ENCODE measurements at regions not wholly inside any gene's neighbourhood (a gene's known extent, or its start where the extent isn't known, plus 50 kb on each side); places are given as distances from the start of the nearest gene placed in this dataset.

GRCh38 chr12:118617611-118618450, 241.5 kb downstream of the SUDS3 start:
- no peak overlapping the region for H3K9ac ChIP-seq (ENCODE audit: low read length)
- H3K9me2 ChIP-seq (replicated peaks; ENCODE audit: insufficient read depth, low read length): no peaks in the 10 kb centered on the region
- H3K36me3 ChIP-seq (replicated peaks; ENCODE audit: insufficient read depth, low read length): no peaks in the 10 kb centered on the region
- no peak for DNase-seq
- no peak overlapping the region for H2AFZ ChIP-seq (ENCODE audit: low read length)
- no peaks in the 10 kb centered on the region for H4K20me1 ChIP-seq (ENCODE audit: insufficient read depth, low read length)
- no peaks in the 10 kb centered on the region for H3K27me3 ChIP-seq (replicated peaks; ENCODE audit: insufficient read depth, low read length)
- TF ChIP-seq EZH2 (optimal IDR thresholded peaks at IDR 0.05; ENCODE audit: low read depth, low read length): no peak
- no peak for TF ChIP-seq CTCF (IDR thresholded peaks at IDR 0.05; ENCODE audit: low read length)
- TF ChIP-seq EZH2phosphoT487 (IDR thresholded peaks at IDR 0.05; ENCODE audit: low read length): no peak
- no peak overlapping the region for H3K4me3 ChIP-seq (ENCODE audit: low read length)
- no peaks in the 10 kb centered on the region for H3K4me1 ChIP-seq (ENCODE audit: low read length)
- no peaks in the 10 kb centered on the region for H3F3A ChIP-seq (ENCODE audit: insufficient read depth, low read length)
- H3K4me2 ChIP-seq (ENCODE audit: low read depth, low read length): no peak overlapping the region
- no peak overlapping the region for H3K27ac ChIP-seq (ENCODE audit: low read length)
- H3K79me2 ChIP-seq (ENCODE audit: low read length): no peaks in the 10 kb centered on the region
- H3K9me3 ChIP-seq (replicated peaks; ENCODE audit: insufficient read depth, low read length): no peaks in the 10 kb centered on the region

GRCh38 chr12:118618695-118619094, 242.3 kb downstream of the SUDS3 start:
- Histone ChIP-seq H3K9me3 (replicated peaks; ENCODE audit: insufficient read depth, low read length) (no peaks in the 10 kb centered on the region), H3K36me3 (replicated peaks; ENCODE audit: insufficient read depth, low read length) (no peaks in the 10 kb centered on the region), H3K9me2 (replicated peaks; ENCODE audit: insufficient read depth, low read length) (no peaks in the 10 kb centered on the region), H3K27ac (ENCODE audit: low read length) (no peak overlapping the region), H2AFZ (ENCODE audit: low read length) (no peak overlapping the region), H3K4me2 (ENCODE audit: low read depth, low read length) (no peak overlapping the region), H3K4me3 (ENCODE audit: low read length) (no peak overlapping the region), H3F3A (ENCODE audit: insufficient read depth, low read length) (no peaks in the 10 kb centered on the region), H3K9ac (ENCODE audit: low read length) (no peak overlapping the region), H3K27me3 (replicated peaks; ENCODE audit: insufficient read depth, low read length) (no peaks in the 10 kb centered on the region), H4K20me1 (ENCODE audit: insufficient read depth, low read length) (no peaks in the 10 kb centered on the region), H3K79me2 (ENCODE audit: low read length) (no peaks in the 10 kb centered on the region), H3K4me1 (ENCODE audit: low read length) (no peaks in the 10 kb centered on the region)
- no peak for DNase-seq
- TF ChIP-seq EZH2phosphoT487 (IDR thresholded peaks at IDR 0.05; ENCODE audit: low read length) (no peak), CTCF (IDR thresholded peaks at IDR 0.05; ENCODE audit: low read length) (no peak), EZH2 (optimal IDR thresholded peaks at IDR 0.05; ENCODE audit: low read depth, low read length) (no peak)

- Histone ChIP-seq H3K4me1 (ENCODE audit: low read length) (no peaks in the 10 kb centered on the region), H4K20me1 (ENCODE audit: insufficient read depth, low read length) (no peaks in the 10 kb centered on the region), H3F3A (ENCODE audit: insufficient read depth, low read length) (no peaks in the 10 kb centered on the region), H3K36me3 (replicated peaks; ENCODE audit: insufficient read depth, low read length) (no peaks in the 10 kb centered on the region), H3K4me3 (ENCODE audit: low read length) (no peak overlapping the region), H3K9me2 (replicated peaks; ENCODE audit: insufficient read depth, low read length) (no peaks in the 10 kb centered on the region), H2AFZ (ENCODE audit: low read length) (no peak overlapping the region), H3K9ac (ENCODE audit: low read length) (no peak overlapping the region), H3K27me3 (replicated peaks; ENCODE audit: insufficient read depth, low read length) (no peaks in the 10 kb centered on the region), H3K79me2 (ENCODE audit: low read length) (no peaks in the 10 kb centered on the region), H3K27ac (ENCODE audit: low read length) (no peak overlapping the region), H3K4me2 (ENCODE audit: low read depth, low read length) (no peak overlapping the region), H3K9me3 (replicated peaks; ENCODE audit: insufficient read depth, low read length) (no peaks in the 10 kb centered on the region)
- TF ChIP-seq EZH2phosphoT487 (IDR thresholded peaks at IDR 0.05; ENCODE audit: low read length): no peak
- no peak for DNase-seq
Observed at GRCh38 chr12:118625050-118625675, 248.8 kb downstream of the SUDS3 start.

GRCh38 chr12:118633071-118633470, 256.7 kb downstream of the SUDS3 start:
- H4K20me1 ChIP-seq (ENCODE audit: insufficient read depth, low read length): no peaks in the 10 kb centered on the region
- H3K36me3 ChIP-seq (replicated peaks; ENCODE audit: insufficient read depth, low read length): no peaks in the 10 kb centered on the region
- H3K9me2 ChIP-seq (replicated peaks; ENCODE audit: insufficient read depth, low read length): no peaks in the 10 kb centered on the region
- no peak for DNase-seq
- no peak for TF ChIP-seq EZH2phosphoT487 (IDR thresholded peaks at IDR 0.05; ENCODE audit: low read length)
- no peak for TF ChIP-seq CTCF (IDR thresholded peaks at IDR 0.05; ENCODE audit: low read length)
- TF ChIP-seq EZH2 (optimal IDR thresholded peaks at IDR 0.05; ENCODE audit: low read depth, low read length): no peak
- no peaks in the 10 kb centered on the region for H3K9me3 ChIP-seq (replicated peaks; ENCODE audit: insufficient read depth, low read length)
- no peak overlapping the region for H3K4me3 ChIP-seq (ENCODE audit: low read length)
- H3K9ac ChIP-seq (ENCODE audit: low read length): no peak overlapping the region
- H3K27me3 ChIP-seq (replicated peaks; ENCODE audit: insufficient read depth, low read length): no peaks in the 10 kb centered on the region
- no peaks in the 10 kb centered on the region for H3K79me2 ChIP-seq (ENCODE audit: low read length)
- no peaks in the 10 kb centered on the region for H3F3A ChIP-seq (ENCODE audit: insufficient read depth, low read length)
- no peak overlapping the region for H3K4me2 ChIP-seq (ENCODE audit: low read depth, low read length)
- no peaks in the 10 kb centered on the region for H3K4me1 ChIP-seq (ENCODE audit: low read length)
- no peak overlapping the region for H2AFZ ChIP-seq (ENCODE audit: low read length)
- H3K27ac ChIP-seq (ENCODE audit: low read length): no peak overlapping the region
